ENCODE measurements at regions not wholly inside any gene's neighbourhood (a gene's known extent, or its start where the extent isn't known, plus 50 kb on each side); places are given as distances from the start of the nearest gene placed in this dataset.
"Not testable (repeated sequence)": the region's sequence is repeated elsewhere in the genome, so short reads cannot be mapped to it uniquely, and the experiment has no call there.

- TF ChIP-seq, protein P1, sequence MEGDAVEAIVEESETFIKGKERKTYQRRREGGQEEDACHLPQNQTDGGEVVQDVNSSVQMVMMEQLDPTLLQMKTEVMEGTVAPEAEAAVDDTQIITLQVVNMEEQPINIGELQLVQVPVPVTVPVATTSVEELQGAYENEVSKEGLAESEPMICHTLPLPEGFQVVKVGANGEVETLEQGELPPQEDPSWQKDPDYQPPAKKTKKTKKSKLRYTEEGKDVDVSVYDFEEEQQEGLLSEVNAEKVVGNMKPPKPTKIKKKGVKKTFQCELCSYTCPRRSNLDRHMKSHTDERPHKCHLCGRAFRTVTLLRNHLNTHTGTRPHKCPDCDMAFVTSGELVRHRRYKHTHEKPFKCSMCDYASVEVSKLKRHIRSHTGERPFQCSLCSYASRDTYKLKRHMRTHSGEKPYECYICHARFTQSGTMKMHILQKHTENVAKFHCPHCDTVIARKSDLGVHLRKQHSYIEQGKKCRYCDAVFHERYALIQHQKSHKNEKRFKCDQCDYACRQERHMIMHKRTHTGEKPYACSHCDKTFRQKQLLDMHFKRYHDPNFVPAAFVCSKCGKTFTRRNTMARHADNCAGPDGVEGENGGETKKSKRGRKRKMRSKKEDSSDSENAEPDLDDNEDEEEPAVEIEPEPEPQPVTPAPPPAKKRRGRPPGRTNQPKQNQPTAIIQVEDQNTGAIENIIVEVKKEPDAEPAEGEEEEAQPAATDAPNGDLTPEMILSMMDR (IDR thresholded peaks at IDR 0.05) = no peak
- no peaks in the 10 kb centered on the region for H3K36me3 Mint-ChIP-seq (ENCODE audit: low read depth)
- H3K27me3 Mint-ChIP-seq (ENCODE audit: low read depth) = no peaks in the 10 kb centered on the region
- DNase-seq (ENCODE audit: low spot score) = no peak
- H3K4me3 Mint-ChIP-seq (ENCODE audit: unreplicated experiment) = no peak overlapping the region
- peaks cover 7% of the 10 kb centered on the region for H3K4me1 Mint-ChIP-seq (ENCODE audit: low read depth)
- H3K27ac Mint-ChIP-seq (ENCODE audit: unreplicated experiment) = no peak overlapping the region
- H3K9me3 Mint-ChIP-seq (ENCODE audit: low read depth) = peaks cover 19% of the 10 kb centered on the region
Observed at GRCh38 chrX:150119323-150119722, 181.0 kb upstream of the EOLA2 start.

GRCh38 chrX:150125045-150125444 lies 186.8 kb upstream of the EOLA2 start:
- H3K27me3 Mint-ChIP-seq (ENCODE audit: low read depth); H3K4me3 Mint-ChIP-seq (ENCODE audit: unreplicated experiment); H3K36me3 Mint-ChIP-seq (ENCODE audit: low read depth); H3K4me1 Mint-ChIP-seq (ENCODE audit: low read depth); DNase-seq (ENCODE audit: low spot score); H3K27ac Mint-ChIP-seq (ENCODE audit: unreplicated experiment): not testable (repeated sequence)
- H3K9me3 Mint-ChIP-seq (ENCODE audit: low read depth) = peaks cover 31% of the 10 kb centered on the region

- H3K4me3 Mint-ChIP-seq (ENCODE audit: unreplicated experiment) = no peak overlapping the region
- peaks cover 32% of the 10 kb centered on the region for H3K9me3 Mint-ChIP-seq (ENCODE audit: low read depth)
- H3K27ac Mint-ChIP-seq (ENCODE audit: unreplicated experiment) = no peak overlapping the region
- no peaks in the 10 kb centered on the region for H3K27me3 Mint-ChIP-seq (ENCODE audit: low read depth)
- H3K4me1 Mint-ChIP-seq (ENCODE audit: low read depth) = no peaks in the 10 kb centered on the region
- TF ChIP-seq, protein P1 (IDR thresholded peaks at IDR 0.05) = no peak
- no peaks in the 10 kb centered on the region for H3K36me3 Mint-ChIP-seq (ENCODE audit: low read depth)
- no peak for DNase-seq (ENCODE audit: low spot score)
Observed at GRCh38 chrX:150127216-150127615, 188.9 kb upstream of the EOLA2 start.

DNA sequence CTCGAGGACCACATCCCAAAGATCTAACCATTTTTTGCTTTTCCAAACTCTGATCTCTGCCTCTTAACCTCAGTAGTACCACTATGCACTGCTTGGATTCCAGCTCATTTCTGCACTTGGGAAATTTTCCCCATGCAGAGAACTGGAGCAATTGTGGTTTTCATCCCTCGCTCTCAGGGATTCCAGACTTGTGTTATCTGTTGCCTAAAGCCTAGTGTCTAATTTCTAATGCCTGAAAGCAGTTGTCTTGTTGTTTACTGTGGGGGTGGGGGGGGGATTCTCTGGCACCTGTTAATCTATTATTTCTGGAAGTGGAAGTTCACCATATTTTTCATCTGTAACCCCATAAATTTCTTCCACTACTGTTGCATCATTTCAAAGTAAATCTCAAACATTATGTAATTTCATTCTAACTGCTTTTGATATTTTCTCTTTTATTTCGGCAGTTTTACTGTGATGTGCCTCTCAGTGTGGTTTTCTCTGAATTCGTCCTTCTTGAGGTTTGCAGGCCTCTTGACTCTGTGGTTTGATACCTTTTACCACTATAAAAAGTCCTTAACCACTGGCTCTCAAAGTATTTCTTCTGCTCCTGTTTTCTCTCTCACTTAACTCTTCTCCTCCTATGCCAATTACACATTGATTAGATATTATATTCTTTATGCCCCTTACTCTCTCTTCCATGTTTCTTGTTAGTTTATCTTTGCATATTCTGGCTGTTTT lies 205.6 kb upstream of the EOLA2 start:
- Mint-ChIP-seq H3K4me1 (ENCODE audit: low read depth) (peaks cover under 1% of the 10 kb centered on the region), H3K9me3 (ENCODE audit: low read depth) (peaks cover 39% of the 10 kb centered on the region), H3K36me3 (ENCODE audit: low read depth) (no peaks in the 10 kb centered on the region), H3K27ac (ENCODE audit: unreplicated experiment) (no peak overlapping the region), H3K27me3 (ENCODE audit: low read depth) (no peaks in the 10 kb centered on the region), H3K4me3 (ENCODE audit: unreplicated experiment) (no peak overlapping the region)
- DNase-seq (ENCODE audit: low spot score) = no peak
- TF ChIP-seq, protein P1 (IDR thresholded peaks at IDR 0.05) = no peak

GRCh38 chrX:150146271-150146896 lies 208.1 kb upstream of the EOLA2 start:
- Mint-ChIP-seq H3K27me3 (ENCODE audit: low read depth) (no peaks in the 10 kb centered on the region), H3K9me3 (ENCODE audit: low read depth) (peaks cover 26% of the 10 kb centered on the region), H3K27ac (ENCODE audit: unreplicated experiment) (no peak overlapping the region), H3K36me3 (ENCODE audit: low read depth) (no peaks in the 10 kb centered on the region), H3K4me1 (ENCODE audit: low read depth) (peaks cover 5% of the 10 kb centered on the region), H3K4me3 (ENCODE audit: unreplicated experiment) (no peak overlapping the region)
- no peak for DNase-seq (ENCODE audit: low spot score)
- TF ChIP-seq, protein P1 (IDR thresholded peaks at IDR 0.05) = no peak
